ENCODE measurements at regions not wholly inside any gene's neighbourhood (a gene's known extent, or its start where the extent isn't known, plus 50 kb on each side); places are given as distances from the start of the nearest gene placed in this dataset.

DNA sequence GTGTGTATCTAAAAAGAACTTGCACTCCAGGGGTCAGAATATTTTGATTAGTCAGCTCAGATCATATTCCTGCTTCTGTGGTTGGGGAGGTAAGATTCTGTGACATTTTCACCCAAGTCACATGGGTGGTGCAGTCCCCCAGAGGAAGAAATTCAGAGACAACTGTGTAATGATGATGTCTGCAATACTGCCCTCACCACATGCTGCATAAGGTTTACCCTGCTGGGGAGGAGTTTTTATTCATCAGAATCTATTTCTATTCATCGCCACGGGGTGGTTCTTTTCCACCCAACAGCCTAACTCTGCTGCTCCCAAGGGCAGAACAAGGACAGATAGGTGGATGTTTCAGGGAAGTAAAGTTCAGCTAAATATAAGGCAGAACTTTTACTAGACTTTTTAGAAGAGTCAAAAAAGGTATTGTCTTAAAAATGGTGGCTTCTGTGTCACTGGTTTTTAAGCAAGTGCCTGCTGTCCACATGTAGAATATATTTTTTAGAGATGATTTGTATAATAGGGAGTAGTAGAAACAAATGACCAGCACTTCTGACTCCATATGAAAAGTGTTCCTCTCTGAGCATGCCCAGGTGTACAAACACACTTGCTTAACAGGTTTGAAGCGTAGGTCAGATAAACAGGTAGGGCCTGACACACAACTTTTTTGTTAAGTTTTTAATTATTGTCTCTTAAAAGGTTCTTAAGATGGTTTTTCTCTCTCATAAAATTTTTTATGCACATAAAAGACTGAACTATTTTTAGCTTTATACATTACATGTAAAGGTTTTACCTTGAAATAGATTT lies 352.7 kb downstream of the LRRC70 start:
- H3K36me3 ChIP-seq (replicated peaks; ENCODE audit: insufficient read depth, low read length) = no peaks in the 10 kb centered on the region
- H3K79me2 ChIP-seq (ENCODE audit: low read length) = no peaks in the 10 kb centered on the region
- no peak overlapping the region for H3K27ac ChIP-seq (ENCODE audit: low read length)
- no peaks in the 10 kb centered on the region for H3K4me1 ChIP-seq (ENCODE audit: low read length)
- no peak overlapping the region for H3K9ac ChIP-seq (ENCODE audit: low read length)
- H3F3A ChIP-seq (ENCODE audit: insufficient read depth, low read length) = no peaks in the 10 kb centered on the region
- TF ChIP-seq EZH2 (optimal IDR thresholded peaks at IDR 0.05; ENCODE audit: low read depth, low read length) (no peak), EZH2phosphoT487 (IDR thresholded peaks at IDR 0.05; ENCODE audit: low read length) (no peak)
- TF ChIP-seq, protein P1, sequence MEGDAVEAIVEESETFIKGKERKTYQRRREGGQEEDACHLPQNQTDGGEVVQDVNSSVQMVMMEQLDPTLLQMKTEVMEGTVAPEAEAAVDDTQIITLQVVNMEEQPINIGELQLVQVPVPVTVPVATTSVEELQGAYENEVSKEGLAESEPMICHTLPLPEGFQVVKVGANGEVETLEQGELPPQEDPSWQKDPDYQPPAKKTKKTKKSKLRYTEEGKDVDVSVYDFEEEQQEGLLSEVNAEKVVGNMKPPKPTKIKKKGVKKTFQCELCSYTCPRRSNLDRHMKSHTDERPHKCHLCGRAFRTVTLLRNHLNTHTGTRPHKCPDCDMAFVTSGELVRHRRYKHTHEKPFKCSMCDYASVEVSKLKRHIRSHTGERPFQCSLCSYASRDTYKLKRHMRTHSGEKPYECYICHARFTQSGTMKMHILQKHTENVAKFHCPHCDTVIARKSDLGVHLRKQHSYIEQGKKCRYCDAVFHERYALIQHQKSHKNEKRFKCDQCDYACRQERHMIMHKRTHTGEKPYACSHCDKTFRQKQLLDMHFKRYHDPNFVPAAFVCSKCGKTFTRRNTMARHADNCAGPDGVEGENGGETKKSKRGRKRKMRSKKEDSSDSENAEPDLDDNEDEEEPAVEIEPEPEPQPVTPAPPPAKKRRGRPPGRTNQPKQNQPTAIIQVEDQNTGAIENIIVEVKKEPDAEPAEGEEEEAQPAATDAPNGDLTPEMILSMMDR (IDR thresholded peaks at IDR 0.05; ENCODE audit: low read length) = no peak
- no peak for DNase-seq
- H2AFZ ChIP-seq (ENCODE audit: low read length) = no peak overlapping the region
- no peaks in the 10 kb centered on the region for H3K9me3 ChIP-seq (replicated peaks; ENCODE audit: insufficient read depth, low read length)
- no peaks in the 10 kb centered on the region for H3K9me2 ChIP-seq (replicated peaks; ENCODE audit: insufficient read depth, low read length)
- H3K4me3 ChIP-seq (ENCODE audit: low read length) = no peak overlapping the region
- H3K4me2 ChIP-seq (ENCODE audit: low read depth, low read length) = no peak overlapping the region
- no peaks in the 10 kb centered on the region for H4K20me1 ChIP-seq (ENCODE audit: insufficient read depth, low read length)
- no peaks in the 10 kb centered on the region for H3K27me3 ChIP-seq (replicated peaks; ENCODE audit: insufficient read depth, low read length)

DNA sequence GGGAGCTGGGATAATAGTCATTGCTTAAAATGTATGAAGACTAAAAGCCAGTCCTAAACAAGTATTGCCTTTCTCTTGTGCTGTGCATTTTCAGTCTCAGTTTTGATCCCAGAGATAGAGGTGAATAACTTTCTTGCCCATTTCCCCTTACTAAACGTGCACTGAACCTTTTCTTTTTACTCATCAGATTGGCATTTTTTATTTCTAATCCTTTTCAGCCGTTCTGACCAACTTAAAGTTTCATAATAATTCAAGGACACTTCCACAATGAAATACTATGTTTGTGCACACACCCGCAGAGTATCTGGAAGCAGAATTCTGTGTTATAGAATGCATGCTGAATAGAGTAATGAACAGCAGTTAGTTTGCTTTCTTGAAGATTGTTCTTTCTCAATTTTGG lies 343.6 kb downstream of the LRRC70 start:
- Histone ChIP-seq H3K4me2 (ENCODE audit: low read depth, low read length) (no peak overlapping the region), H3K27ac (ENCODE audit: low read length) (no peak overlapping the region)

DNA sequence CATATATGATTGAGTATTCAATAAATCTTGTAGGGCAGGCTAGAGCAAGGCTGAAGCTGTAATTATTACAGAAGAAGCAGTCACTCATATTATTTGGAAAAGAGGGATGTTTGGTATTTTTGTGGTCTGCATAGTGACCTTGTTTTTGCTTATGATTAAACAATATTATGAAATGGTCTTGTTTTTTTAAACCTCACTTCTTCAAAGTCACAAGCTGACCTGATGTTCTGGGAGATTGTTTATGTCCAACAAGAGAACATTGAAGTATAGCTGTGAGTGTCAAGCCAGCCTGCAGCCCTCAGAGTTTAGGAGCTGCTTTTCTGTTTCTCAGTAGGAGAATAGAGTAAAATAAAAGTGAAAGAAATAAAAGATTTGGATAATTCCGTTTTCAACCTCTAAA lies 342.2 kb downstream of the LRRC70 start:
- no peaks in the 10 kb centered on the region for H3K4me1 ChIP-seq (ENCODE audit: low read length)
- DNase-seq = no peak
- no peaks in the 10 kb centered on the region for H3F3A ChIP-seq (ENCODE audit: insufficient read depth, low read length)
- no peak overlapping the region for H3K4me2 ChIP-seq (ENCODE audit: low read depth, low read length)
- H3K36me3 ChIP-seq (replicated peaks; ENCODE audit: insufficient read depth, low read length) = no peaks in the 10 kb centered on the region
- H4K20me1 ChIP-seq (ENCODE audit: insufficient read depth, low read length) = no peaks in the 10 kb centered on the region
- no peaks in the 10 kb centered on the region for H3K79me2 ChIP-seq (ENCODE audit: low read length)
- no peak overlapping the region for H2AFZ ChIP-seq (ENCODE audit: low read length)
- H3K27me3 ChIP-seq (replicated peaks; ENCODE audit: insufficient read depth, low read length) = no peaks in the 10 kb centered on the region
- no peaks in the 10 kb centered on the region for H3K9me3 ChIP-seq (replicated peaks; ENCODE audit: insufficient read depth, low read length)
- no peak overlapping the region for H3K9ac ChIP-seq (ENCODE audit: low read length)
- no peaks in the 10 kb centered on the region for H3K9me2 ChIP-seq (replicated peaks; ENCODE audit: insufficient read depth, low read length)
- no peak overlapping the region for H3K27ac ChIP-seq (ENCODE audit: low read length)
- TF ChIP-seq EZH2 (optimal IDR thresholded peaks at IDR 0.05; ENCODE audit: low read depth, low read length) (no peak), EZH2phosphoT487 (IDR thresholded peaks at IDR 0.05; ENCODE audit: low read length) (no peak)
- TF ChIP-seq, protein P1 (IDR thresholded peaks at IDR 0.05; ENCODE audit: low read length) = no peak
- no peak overlapping the region for H3K4me3 ChIP-seq (ENCODE audit: low read length)

More for the DNA sequence above, 343.6 kb downstream of the LRRC70 start:
- H3F3A ChIP-seq (ENCODE audit: insufficient read depth, low read length) = no peaks in the 10 kb centered on the region
- no peak overlapping the region for H2AFZ ChIP-seq (ENCODE audit: low read length)
- no peaks in the 10 kb centered on the region for H3K9me2 ChIP-seq (replicated peaks; ENCODE audit: insufficient read depth, low read length)
- no peaks in the 10 kb centered on the region for H3K79me2 ChIP-seq (ENCODE audit: low read length)
- DNase-seq = no peak
- H3K36me3 ChIP-seq (replicated peaks; ENCODE audit: insufficient read depth, low read length) = no peaks in the 10 kb centered on the region
- no peaks in the 10 kb centered on the region for H3K4me1 ChIP-seq (ENCODE audit: low read length)
- H3K27me3 ChIP-seq (replicated peaks; ENCODE audit: insufficient read depth, low read length) = no peaks in the 10 kb centered on the region
- no peak overlapping the region for H3K4me3 ChIP-seq (ENCODE audit: low read length)
- no peak overlapping the region for H3K9ac ChIP-seq (ENCODE audit: low read length)
- no peaks in the 10 kb centered on the region for H4K20me1 ChIP-seq (ENCODE audit: insufficient read depth, low read length)
- TF ChIP-seq EZH2 (optimal IDR thresholded peaks at IDR 0.05; ENCODE audit: low read depth, low read length) (no peak), EZH2phosphoT487 (IDR thresholded peaks at IDR 0.05; ENCODE audit: low read length) (no peak)
- TF ChIP-seq, protein P1 (IDR thresholded peaks at IDR 0.05; ENCODE audit: low read length) = no peak
- H3K9me3 ChIP-seq (replicated peaks; ENCODE audit: insufficient read depth, low read length) = no peaks in the 10 kb centered on the region
